ENCODE measurements at regions not wholly inside any gene's neighbourhood (a gene's known extent, or its start where the extent isn't known, plus 50 kb on each side); places are given as distances from the start of the nearest gene placed in this dataset.

GRCh38 chr17:34125010-34125409, 130.1 kb upstream of the CCL2 start:
- TF ChIP-seq EZH2 (IDR thresholded peaks at IDR 0.05; ENCODE audit: low read length, missing control alignments) (no peak), CTCF (conservative IDR thresholded peaks at IDR 0.05 in 1 of 2, IDR thresholded peaks at IDR 0.05 in 1 of 2; ENCODE audit: low read depth in 1 of 2, low read length in 2 of 2) (no peak)
- DNase-seq (ENCODE audit: low read depth in 2 of 2), result no peak
- Histone ChIP-seq H3K4me2 (ENCODE audit: extremely low read depth, insufficient read depth, low read length) (no peak overlapping the region), H3K27ac (ENCODE audit: insufficient read depth, low read length) (no peak overlapping the region), H3K9me3 (ENCODE audit: control insufficient read depth, insufficient read depth, low read depth, low read length) (no peaks in the 10 kb centered on the region), H3K9ac (ENCODE audit: insufficient read depth, low read length) (no peak overlapping the region), H3K4me1 (ENCODE audit: control insufficient read depth, extremely low read depth, insufficient read depth, low read length) (no peaks in the 10 kb centered on the region), H3K79me2 (ENCODE audit: control insufficient read depth, insufficient read depth, low read length) (no peaks in the 10 kb centered on the region), H2AFZ (ENCODE audit: low read length) (no peak overlapping the region), H3K36me3 (ENCODE audit: control insufficient read depth, insufficient read depth, low read length) (no peaks in the 10 kb centered on the region), H3K4me3 (replicated peaks in 1 of 4; ENCODE audit: control extremely low read depth in 1 of 4, insufficient read depth in 1 of 4, low read depth in 3 of 4, low read length in 4 of 4) (no peak overlapping the region), H3K27me3 (ENCODE audit: control insufficient read depth, insufficient read depth, low read length) (no peaks in the 10 kb centered on the region), H4K20me1 (ENCODE audit: control insufficient read depth, extremely low read depth, insufficient read depth, low read length) (no peaks in the 10 kb centered on the region)

- Histone ChIP-seq H3K9ac (ENCODE audit: insufficient read depth, low read length) (no peak overlapping the region), H3K4me2 (ENCODE audit: extremely low read depth, insufficient read depth, low read length) (no peak overlapping the region), H3K4me3 (replicated peaks in 1 of 4; ENCODE audit: control extremely low read depth in 1 of 4, insufficient read depth in 1 of 4, low read depth in 3 of 4, low read length in 4 of 4) (no peak overlapping the region), H3K27ac (ENCODE audit: insufficient read depth, low read length) (no peak overlapping the region), H3K4me1 (ENCODE audit: control insufficient read depth, extremely low read depth, insufficient read depth, low read length) (no peaks in the 10 kb centered on the region), H3K9me3 (ENCODE audit: control insufficient read depth, insufficient read depth, low read depth, low read length) (no peaks in the 10 kb centered on the region), H3K36me3 (ENCODE audit: control insufficient read depth, insufficient read depth, low read length) (no peaks in the 10 kb centered on the region), H4K20me1 (ENCODE audit: control insufficient read depth, extremely low read depth, insufficient read depth, low read length) (no peaks in the 10 kb centered on the region), H3K79me2 (ENCODE audit: control insufficient read depth, insufficient read depth, low read length) (no peaks in the 10 kb centered on the region), H3K27me3 (ENCODE audit: control insufficient read depth, insufficient read depth, low read length) (no peaks in the 10 kb centered on the region), H2AFZ (ENCODE audit: low read length) (no peak overlapping the region)
- DNase-seq (ENCODE audit: low read depth in 2 of 2), result no peak
- TF ChIP-seq CTCF (conservative IDR thresholded peaks at IDR 0.05 in 1 of 2, IDR thresholded peaks at IDR 0.05 in 1 of 2; ENCODE audit: low read depth in 1 of 2, low read length in 2 of 2), result no peak
- TF ChIP-seq EZH2 (IDR thresholded peaks at IDR 0.05; ENCODE audit: low read length, missing control alignments), result no peak
Measured at GRCh38 chr17:34125921-34126320, 129.2 kb upstream of the CCL2 start.

GRCh38 chr17:34126496-34126895, 128.6 kb upstream of the CCL2 start:
- Histone ChIP-seq H3K4me1 (ENCODE audit: control insufficient read depth, extremely low read depth, insufficient read depth, low read length) (no peaks in the 10 kb centered on the region), H3K4me3 (replicated peaks in 1 of 4; ENCODE audit: control extremely low read depth in 1 of 4, insufficient read depth in 1 of 4, low read depth in 3 of 4, low read length in 4 of 4) (no peak overlapping the region), H4K20me1 (ENCODE audit: control insufficient read depth, extremely low read depth, insufficient read depth, low read length) (no peaks in the 10 kb centered on the region), H3K27me3 (ENCODE audit: control insufficient read depth, insufficient read depth, low read length) (no peaks in the 10 kb centered on the region), H3K27ac (ENCODE audit: insufficient read depth, low read length) (no peak overlapping the region), H3K36me3 (ENCODE audit: control insufficient read depth, insufficient read depth, low read length) (no peaks in the 10 kb centered on the region), H3K4me2 (ENCODE audit: extremely low read depth, insufficient read depth, low read length) (no peak overlapping the region), H3K9me3 (ENCODE audit: control insufficient read depth, insufficient read depth, low read depth, low read length) (no peaks in the 10 kb centered on the region), H2AFZ (ENCODE audit: low read length) (no peak overlapping the region), H3K9ac (ENCODE audit: insufficient read depth, low read length) (no peak overlapping the region), H3K79me2 (ENCODE audit: control insufficient read depth, insufficient read depth, low read length) (no peaks in the 10 kb centered on the region)
- DNase-seq (ENCODE audit: low read depth in 2 of 2), result no peak
- no peak for TF ChIP-seq CTCF (conservative IDR thresholded peaks at IDR 0.05 in 1 of 2, IDR thresholded peaks at IDR 0.05 in 1 of 2; ENCODE audit: low read depth in 1 of 2, low read length in 2 of 2)
- TF ChIP-seq EZH2 (IDR thresholded peaks at IDR 0.05; ENCODE audit: low read length, missing control alignments), result no peak

All from fibroblast of lung (primary cell).